ENCODE measurements at regions not wholly inside any gene's neighbourhood (a gene's known extent, or its start where the extent isn't known, plus 50 kb on each side); places are given as distances from the start of the nearest gene placed in this dataset.

DNA sequence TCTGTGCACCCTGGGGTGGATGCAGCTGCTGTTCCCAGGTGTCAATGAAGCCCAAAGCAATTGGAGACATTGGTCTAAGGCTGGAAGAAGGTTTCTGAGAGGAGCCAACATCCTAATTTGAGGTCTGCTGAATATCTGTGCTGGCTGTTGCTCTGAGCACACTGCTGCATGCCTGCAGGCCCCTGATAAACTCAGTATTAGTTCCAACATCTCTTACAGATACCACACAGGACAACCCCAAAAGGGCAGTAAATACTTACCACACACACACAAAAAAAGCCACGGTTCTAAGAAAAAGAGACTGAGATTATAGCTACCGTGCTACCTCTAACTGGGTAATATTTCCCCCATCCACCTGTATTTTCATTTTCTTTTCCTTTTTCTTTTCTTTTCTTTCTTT is 164.3 kb upstream of the SOX4 start:
- FAIRE-seq: no peak

DNA sequence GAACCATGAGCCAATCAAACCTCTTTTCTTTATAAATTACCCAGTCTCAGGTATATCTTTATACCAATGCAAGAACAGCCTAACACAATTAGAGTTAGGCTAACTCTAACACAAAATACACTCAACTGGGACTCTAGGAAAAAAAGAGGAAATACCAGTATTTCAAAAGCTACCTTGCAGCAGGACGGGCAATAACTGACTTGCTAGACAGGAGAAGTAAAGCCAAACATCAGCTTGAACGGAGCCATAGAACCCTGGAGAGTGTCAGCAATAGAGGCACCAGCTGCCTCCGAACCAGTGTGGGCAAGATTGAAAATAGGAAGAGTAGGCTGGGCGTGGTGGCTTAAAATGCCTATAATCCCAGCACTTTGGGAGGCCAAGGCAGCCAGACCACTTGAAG is 162.0 kb upstream of the SOX4 start:
- FAIRE-seq: no peak

- FAIRE-seq: no peak
Measured at GRCh38 chr6:21436625-21437024, 156.9 kb upstream of the SOX4 start.

DNA sequence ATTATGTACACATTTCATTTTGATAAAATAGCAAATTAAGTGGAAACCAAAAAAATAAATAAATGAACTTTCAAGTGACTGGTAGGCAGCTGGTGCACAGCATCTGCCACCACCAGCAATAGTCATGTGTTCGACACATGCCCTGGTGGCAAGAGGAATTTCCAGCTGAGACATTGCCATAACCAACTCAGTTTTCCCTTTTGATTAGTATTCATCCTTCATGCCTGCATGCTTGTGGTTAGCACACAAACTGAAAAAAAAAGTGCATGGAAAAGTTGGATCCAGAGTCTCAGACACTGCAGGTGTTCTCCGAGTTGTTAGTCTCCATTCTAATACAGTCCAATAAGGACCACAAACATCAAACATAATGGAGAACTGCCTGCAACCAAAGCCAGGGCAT is 156.0 kb upstream of the SOX4 start:
- no peak for FAIRE-seq

- no peak for FAIRE-seq
Measured at GRCh38 chr6:21438237-21438985, 155.1 kb upstream of the SOX4 start.

DNA sequence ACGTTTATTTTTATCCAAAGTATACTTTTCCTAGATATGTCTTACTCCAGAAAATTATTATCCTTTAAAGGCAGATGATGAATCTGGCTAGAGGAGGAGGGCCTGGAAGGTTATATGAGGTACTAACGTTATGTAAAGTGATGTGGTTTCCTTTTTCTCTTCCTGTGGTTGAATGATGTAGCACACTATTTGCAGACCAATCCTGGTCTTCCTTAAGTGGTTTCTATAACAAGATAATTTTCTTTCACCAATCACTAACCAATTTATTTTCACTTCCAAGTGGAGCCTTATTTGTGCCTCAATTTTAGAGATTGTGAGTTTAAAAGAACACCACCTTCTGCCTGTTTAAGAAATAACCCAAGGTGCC is 154.6 kb upstream of the SOX4 start:
- FAIRE-seq: no peak

DNA sequence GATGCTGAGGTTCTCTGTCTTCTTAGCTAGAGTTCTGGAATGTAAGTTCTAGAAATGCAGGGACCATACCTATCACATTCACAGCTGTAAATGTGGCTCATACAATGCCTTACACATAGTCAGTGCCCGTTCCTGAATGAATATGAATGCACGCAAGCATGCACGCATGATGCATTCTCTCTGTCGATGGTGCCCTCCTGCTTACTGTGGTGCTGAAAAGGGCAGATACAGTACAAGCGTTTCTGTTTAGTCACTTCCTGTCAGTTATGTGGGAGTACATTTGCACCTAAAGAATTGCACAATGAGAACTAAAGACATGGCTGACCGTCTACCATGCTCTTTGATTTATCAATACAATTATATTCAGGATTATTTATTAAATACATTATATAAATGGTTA is 152.2 kb upstream of the SOX4 start:
- FAIRE-seq: no peak

- FAIRE-seq: no peak
Measured at GRCh38 chr6:21442874-21443273, 150.7 kb upstream of the SOX4 start.

DNA sequence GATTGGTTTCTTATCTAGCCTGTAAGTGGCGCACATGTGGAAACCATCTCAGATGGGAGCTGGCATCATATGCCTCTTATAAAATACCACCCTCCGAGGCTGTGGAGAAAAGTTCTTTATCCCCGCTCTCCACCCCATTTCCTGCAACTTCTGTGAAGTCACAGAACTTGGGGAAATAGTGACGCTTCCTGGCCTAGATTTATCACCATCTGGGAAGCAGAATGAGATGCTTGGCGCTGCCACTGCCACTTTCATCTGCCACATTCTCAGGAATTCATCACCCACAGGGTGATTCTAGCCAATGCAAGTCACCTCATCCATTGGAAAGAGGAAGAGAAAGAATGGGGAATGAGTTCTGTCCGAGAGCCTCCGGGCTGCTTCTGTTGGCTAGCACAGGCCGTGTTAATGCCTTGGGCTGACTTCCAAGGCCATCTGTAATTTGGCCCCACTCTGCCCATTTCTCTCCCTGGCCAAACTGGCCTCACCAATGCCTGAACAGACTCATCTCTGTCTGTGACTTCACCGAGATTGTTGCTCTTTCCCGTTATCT is 148.8 kb upstream of the SOX4 start:
- no peak for FAIRE-seq

DNA sequence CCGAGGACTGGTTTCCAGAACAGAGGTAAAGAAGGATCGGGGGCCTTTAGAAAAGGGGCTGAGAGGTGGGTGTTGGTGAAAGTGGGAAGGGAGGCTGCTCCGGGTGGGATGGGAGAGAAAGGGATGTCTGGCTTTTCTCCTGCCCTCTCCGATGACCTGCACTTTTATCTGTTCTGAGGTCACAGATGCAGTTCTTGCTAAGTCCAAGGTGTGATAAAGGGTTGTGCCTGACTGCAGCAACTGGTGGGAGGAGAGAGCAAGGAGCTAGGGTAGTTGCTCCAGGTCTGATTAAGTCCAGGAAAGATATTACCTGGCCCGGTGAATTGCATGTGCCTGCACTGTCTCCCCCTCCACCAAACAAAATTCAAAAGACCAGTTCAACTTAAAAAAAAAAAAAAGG is 145.6 kb upstream of the SOX4 start:
- FAIRE-seq: no peak

GRCh38 chr6:21448485-21449109 is 145.0 kb upstream of the SOX4 start:
- FAIRE-seq: no peak

- no peak for FAIRE-seq
Measured at GRCh38 chr6:21450149-21450548, 143.4 kb upstream of the SOX4 start.

GRCh38 chr6:21450628-21451027 is 142.9 kb upstream of the SOX4 start:
- FAIRE-seq: no peak

DNA sequence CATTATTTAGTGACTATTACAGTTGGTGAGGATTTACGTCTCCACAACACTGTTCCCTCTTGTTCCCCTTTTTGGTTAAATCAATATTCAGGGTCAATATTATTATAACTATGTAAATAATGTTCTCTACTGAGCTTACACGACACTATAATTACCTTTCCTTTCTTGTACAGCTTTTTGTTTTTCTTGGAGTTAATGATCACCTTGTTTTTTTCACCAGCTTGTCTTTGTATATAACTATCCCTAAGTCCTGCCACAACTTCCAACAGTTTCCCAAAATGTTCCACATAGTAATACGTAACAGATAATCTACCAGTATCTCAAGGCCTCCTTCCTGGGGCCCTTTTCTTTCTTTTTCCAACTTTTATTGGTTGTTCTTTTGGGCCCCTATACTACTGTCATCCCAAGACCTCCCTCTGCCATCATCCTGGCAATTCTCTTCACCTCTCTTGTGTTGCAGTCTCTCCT is 142.0 kb upstream of the SOX4 start:
- FAIRE-seq: no peak

- FAIRE-seq: no peak
Measured at GRCh38 chr6:21454262-21454661, 139.3 kb upstream of the SOX4 start.

DNA sequence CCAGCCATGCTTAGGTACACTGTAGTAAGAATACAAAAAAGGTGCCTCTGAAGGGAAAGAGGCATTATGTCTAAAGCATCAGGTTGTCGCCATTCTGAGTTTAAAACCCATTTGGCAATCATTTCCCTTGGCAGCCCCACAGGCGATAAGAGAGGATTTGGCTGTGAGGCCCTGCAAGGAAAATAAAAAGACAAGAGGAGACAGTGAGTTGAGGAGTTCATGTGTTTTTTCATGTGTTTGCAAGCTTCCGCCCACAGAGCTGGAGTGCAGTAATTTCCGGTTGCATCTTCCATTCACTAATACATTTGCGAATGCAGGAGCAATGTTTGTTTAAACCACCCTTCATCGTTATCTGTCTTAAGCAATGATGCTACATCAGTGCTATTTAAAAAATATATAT is 138.5 kb upstream of the SOX4 start:
- FAIRE-seq: no peak

DNA sequence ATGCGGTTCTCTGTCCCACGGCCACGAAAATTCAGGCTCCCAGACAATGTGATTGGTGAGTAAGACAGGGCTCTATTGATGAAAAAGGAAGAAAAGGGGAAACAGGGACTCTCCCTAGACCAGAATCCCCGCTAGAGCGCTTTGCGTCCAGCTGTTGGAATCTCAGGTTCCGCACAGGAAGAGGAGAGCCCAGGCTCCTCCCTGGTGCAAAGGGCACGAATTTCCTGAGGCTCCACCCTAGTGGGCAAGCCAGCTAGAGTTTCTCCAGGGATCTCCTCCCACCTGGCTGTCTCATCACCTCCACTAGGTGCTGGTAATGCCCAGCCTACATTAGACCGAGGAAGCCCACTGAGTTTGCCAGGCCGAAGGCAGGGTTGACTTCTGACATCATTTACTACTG is 135.9 kb upstream of the SOX4 start:
- FAIRE-seq: no peak

GRCh38 chr6:21459641-21460040 is 133.9 kb upstream of the SOX4 start:
- FAIRE-seq: no peak

DNA sequence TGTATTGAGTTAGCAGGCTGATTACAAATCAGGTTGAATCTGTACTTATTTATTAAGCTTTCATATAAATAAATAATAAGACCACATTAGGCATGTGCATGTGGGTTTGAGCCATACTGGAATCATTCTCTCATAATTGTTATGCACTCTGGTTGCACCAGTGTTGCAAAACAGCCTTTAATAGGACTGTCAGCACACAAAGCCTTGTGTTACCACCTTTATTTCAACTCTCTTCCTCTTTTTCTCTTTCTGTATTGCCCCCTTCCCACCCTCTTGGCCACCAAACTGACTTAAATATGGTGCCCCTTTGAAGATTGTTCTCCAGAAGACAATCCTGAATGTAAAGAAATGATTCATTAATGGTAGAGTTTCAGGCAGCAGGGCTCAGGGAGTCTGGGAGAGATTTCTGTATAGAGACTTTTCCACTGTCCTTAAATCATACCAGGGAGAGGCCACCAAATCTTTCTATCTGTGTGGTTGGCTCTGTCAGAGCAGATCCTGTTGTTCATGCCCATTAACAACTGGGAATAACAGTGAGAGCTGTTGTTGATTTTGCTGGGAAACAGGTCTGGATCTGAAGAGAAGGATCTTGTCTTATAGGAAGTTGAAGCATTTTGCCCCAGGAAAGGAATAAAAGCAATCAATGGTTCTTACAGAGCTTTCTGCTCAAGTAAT is 131.6 kb upstream of the SOX4 start:
- FAIRE-seq: no peak

DNA sequence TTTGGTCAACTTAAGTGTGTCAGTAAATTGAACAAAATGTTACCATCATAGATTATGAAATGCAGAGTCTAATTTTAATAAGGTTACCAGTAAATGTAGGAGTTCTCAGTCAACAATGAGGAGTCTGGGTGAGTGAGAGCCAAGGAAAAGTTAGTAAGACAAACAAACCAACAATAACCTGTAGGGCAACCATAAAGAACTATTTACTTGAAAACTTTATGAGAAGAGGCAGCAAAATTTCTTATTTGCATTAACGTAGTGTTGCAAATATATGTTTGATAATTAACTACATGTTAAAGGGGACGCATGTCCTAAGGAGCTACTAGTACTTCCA is 131.1 kb upstream of the SOX4 start:
- FAIRE-seq: no peak

GRCh38 chr6:21467091-21467490 is 126.5 kb upstream of the SOX4 start:
- FAIRE-seq: no peak

GRCh38 chr6:21468461-21468860 is 125.1 kb upstream of the SOX4 start:
- FAIRE-seq: no peak

DNA sequence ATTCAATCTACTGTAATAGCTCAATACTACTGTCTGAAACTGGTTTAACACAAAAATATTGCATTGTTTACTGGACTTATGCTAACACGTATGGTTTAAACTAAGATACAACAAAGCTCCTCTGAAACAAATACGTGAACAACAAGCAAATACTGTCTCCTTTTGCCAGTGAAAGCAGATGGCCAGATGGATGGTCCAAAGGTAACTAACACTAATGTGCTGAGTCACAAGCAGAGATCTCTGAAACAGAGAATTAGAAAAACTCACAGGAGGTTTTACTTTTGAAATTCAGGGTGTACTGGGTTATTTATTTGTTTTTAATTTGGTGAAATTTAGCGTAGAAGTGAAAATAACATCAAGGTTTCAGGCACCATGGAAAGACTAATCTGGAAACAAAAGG is 124.3 kb upstream of the SOX4 start:
- no peak for FAIRE-seq

DNA sequence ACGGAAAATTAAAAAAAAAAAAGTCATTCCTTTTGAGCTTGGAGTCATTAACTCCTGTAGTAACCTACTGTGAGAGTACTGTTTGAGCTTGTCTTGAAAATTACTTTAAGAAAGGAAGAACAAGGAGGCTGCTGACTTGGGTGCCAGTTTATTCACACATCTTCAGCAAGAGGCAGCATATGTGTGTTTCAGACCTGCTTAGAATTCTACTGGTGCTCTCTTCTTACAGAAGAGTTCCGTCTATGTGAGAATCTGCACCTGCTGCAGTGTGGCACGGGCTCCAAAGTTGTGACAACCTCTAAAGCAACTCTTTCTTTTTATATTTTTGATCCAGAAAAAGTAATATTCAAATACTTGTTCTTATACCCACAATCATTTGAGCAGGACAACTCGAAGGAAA is 117.4 kb upstream of the SOX4 start:
- FAIRE-seq: no peak

Data from A204.1 (cell line).